IPS DF 19.7 (cell line): ENCODE measurements at regions not wholly inside any gene's neighbourhood (a gene's known extent, or its start where the extent isn't known, plus 50 kb on each side); places are given as distances from the start of the nearest gene placed in this dataset.

ENCODE experiments used
- DNase-seq: peaks from one replicate; pipeline ENCODE4 v3.0.0-alpha.2; 2013; ENCODE audit warnings: low read depth, low spot score

GRCh38 chrX:40149286-40150175 is 51.8 kb upstream of the BCOR start:
- no peak for DNase-seq

- DNase-seq, result no peak
These were observed 50.9 kb upstream of the BCOR start for GRCh38 chrX:40148385-40149285.

GRCh38 chrX:40147971-40148370 is 50.2 kb upstream of the BCOR start:
- DNase-seq, result no peak
